ENCODE measurements at regions not wholly inside any gene's neighbourhood (a gene's known extent, or its start where the extent isn't known, plus 50 kb on each side); places are given as distances from the start of the nearest gene placed in this dataset.

DNA sequence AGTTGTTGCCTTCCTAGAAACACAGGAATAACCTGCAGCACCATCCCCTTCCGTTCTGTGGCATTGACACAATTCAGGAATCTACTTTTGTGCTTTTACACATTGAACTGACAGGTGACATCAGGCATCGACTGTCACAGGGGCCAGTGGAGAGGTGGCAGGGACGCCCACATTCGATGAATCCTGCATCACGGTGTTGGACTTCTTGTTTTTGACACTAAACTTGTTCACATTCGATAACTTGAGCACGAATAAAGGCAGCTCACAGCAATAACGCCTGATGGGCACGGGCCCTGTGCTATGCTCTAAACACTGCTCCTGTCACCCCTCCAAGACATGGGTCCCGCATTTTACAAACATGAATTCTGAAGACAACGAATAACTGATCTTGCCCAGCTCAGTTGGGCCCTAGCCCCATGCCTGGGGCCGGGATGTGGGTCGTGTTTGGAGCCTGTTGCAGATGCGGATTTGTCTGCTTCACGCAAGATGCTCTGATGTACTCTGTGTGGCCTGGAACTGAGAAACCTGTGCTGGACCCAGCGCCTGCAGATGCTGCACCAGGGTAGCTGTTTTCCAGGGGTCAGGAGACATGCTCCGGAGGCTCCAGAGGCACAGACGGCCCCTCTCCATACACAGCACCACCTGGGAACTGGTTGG, 75.7 kb downstream of the TTLL2 start:
- 87 to 90% methylated on average over 18 of the region's 18 CpGs for WGBS, 2 donors
- no peak for DNase-seq (ENCODE audit: low spot score in 2 of 2)
- Histone ChIP-seq H3K27ac (no peak overlapping the region), H3K27me3 (no peaks in the 10 kb centered on the region), H3K9me3 (no peaks in the 10 kb centered on the region), H3K4me3 (no peak overlapping the region), H3K4me1 (no peaks in the 10 kb centered on the region), H3K36me3 (no peaks in the 10 kb centered on the region)
- TF ChIP-seq EP300 (IDR thresholded peaks at IDR 0.05) (no peak), POLR2A (IDR thresholded peaks at IDR 0.05) (no peak)
- TF ChIP-seq, protein P1, sequence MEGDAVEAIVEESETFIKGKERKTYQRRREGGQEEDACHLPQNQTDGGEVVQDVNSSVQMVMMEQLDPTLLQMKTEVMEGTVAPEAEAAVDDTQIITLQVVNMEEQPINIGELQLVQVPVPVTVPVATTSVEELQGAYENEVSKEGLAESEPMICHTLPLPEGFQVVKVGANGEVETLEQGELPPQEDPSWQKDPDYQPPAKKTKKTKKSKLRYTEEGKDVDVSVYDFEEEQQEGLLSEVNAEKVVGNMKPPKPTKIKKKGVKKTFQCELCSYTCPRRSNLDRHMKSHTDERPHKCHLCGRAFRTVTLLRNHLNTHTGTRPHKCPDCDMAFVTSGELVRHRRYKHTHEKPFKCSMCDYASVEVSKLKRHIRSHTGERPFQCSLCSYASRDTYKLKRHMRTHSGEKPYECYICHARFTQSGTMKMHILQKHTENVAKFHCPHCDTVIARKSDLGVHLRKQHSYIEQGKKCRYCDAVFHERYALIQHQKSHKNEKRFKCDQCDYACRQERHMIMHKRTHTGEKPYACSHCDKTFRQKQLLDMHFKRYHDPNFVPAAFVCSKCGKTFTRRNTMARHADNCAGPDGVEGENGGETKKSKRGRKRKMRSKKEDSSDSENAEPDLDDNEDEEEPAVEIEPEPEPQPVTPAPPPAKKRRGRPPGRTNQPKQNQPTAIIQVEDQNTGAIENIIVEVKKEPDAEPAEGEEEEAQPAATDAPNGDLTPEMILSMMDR (IDR thresholded peaks at IDR 0.05), result no peak

DNA sequence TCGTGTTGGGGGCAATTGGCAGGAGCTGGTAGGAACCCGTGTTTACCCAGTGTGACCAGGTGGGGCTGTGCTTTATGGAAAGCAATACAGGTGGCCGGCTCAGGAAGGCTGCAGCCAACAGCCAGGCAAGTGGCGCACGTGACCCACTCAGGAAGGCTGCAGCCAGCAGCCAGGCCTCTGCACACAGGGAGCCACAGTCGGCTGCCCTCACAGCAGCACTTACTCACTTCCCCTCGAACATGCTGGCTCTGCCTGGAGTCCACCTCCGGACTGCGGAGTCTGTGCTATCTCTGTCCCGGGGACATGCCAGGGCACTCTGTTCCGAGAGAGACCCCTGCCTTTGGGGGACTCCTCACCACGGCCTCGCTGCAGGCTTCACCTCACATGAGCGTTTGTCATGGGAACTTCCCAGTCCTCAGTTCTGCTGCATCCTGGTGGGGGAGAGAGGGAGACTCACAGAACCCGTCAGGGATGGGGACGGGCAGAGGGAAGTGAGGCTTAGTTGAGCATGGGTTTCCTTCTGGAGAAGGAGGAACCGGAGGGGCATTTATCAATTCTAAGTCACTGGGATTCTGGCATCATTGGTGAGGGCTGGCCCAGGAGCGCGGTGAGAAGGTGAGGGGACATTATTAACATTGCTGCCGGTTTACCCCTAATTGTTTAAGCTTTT, 76.8 kb downstream of the TTLL2 start:
- no peak for DNase-seq (ENCODE audit: low spot score in 2 of 2)
- H3K4me1 ChIP-seq, result no peaks in the 10 kb centered on the region
- no peak overlapping the region for H3K27ac ChIP-seq
- no peak overlapping the region for H3K4me3 ChIP-seq
- no peaks in the 10 kb centered on the region for H3K9me3 ChIP-seq
- no peak for TF ChIP-seq POLR2A (IDR thresholded peaks at IDR 0.05)
- TF ChIP-seq EP300 (IDR thresholded peaks at IDR 0.05), result no peak
- TF ChIP-seq, protein P1 (IDR thresholded peaks at IDR 0.05), result no peak
- no peaks in the 10 kb centered on the region for H3K36me3 ChIP-seq
- H3K27me3 ChIP-seq, result no peaks in the 10 kb centered on the region
- WGBS, 2 donors, result 44 to 52% methylated on average over 16 to 17 of the region's 20 CpGs

DNA sequence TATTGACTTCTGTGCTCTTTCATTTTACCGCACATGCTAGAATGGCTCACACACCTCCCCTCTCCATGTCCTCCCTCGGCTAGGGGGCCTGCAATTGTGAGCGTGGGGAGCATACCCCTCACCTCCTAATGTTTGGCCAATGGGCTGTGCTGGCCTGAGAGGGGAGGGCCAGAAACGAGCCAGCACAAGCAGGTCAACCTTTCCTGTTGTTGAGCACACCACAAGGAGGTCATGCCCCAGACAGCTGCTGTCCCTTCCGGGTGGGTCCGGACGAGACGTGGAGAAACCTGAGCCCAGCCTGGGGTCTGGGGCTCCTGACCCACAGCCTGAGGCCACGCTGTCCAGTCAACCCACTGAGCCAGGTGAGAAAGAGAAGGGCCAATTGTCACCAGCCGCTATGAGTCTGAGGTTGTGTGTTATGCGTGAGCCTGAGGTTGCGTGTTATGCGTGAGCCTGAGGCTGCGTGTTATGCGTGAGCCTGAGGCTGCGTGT, 77.4 kb downstream of the TTLL2 start:
- 74 to 83% methylated on average over 15 to 16 of the region's 16 CpGs for WGBS, 2 donors
- no peak overlapping the region for H3K4me3 ChIP-seq
- no peak for DNase-seq (ENCODE audit: low spot score in 2 of 2)
- H3K4me1 ChIP-seq, result no peaks in the 10 kb centered on the region
- H3K27ac ChIP-seq, result no peak overlapping the region
- no peaks in the 10 kb centered on the region for H3K27me3 ChIP-seq
- TF ChIP-seq EP300 (IDR thresholded peaks at IDR 0.05) (no peak), POLR2A (IDR thresholded peaks at IDR 0.05) (no peak)
- TF ChIP-seq, protein P1 (IDR thresholded peaks at IDR 0.05), result no peak
- H3K9me3 ChIP-seq, result no peaks in the 10 kb centered on the region
- H3K36me3 ChIP-seq, result no peaks in the 10 kb centered on the region

DNA sequence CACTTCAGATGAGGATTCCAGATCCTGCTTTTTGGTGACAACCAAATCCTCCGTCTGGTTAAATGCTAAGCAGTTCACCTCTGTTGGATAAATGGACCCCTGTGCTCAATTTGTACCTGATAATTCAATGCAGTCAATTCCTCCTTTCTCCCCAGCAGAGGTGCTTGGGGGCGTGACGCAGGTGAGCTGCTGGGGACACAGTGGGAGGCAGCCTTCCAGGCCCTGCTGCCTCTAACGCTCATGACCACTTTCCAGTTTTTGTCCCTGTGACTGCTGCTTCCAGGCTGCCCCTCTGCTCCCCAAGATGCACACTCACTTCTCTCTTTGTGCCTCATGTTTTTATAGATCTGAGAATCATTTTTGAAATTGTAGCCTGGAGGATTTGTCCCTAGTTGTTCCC, 78.5 kb downstream of the TTLL2 start:
- Histone ChIP-seq H3K27ac (no peak overlapping the region), H3K36me3 (no peaks in the 10 kb centered on the region), H3K4me3 (no peak overlapping the region), H3K27me3 (no peaks in the 10 kb centered on the region), H3K4me1 (no peaks in the 10 kb centered on the region), H3K9me3 (no peaks in the 10 kb centered on the region)
- DNase-seq (ENCODE audit: low spot score in 2 of 2), result no peak
- 83 to 86% methylated on average over 4 of the region's 4 CpGs for WGBS, 2 donors
- TF ChIP-seq POLR2A (IDR thresholded peaks at IDR 0.05) (no peak), EP300 (IDR thresholded peaks at IDR 0.05) (no peak)
- TF ChIP-seq, protein P1 (IDR thresholded peaks at IDR 0.05), result no peak

DNA sequence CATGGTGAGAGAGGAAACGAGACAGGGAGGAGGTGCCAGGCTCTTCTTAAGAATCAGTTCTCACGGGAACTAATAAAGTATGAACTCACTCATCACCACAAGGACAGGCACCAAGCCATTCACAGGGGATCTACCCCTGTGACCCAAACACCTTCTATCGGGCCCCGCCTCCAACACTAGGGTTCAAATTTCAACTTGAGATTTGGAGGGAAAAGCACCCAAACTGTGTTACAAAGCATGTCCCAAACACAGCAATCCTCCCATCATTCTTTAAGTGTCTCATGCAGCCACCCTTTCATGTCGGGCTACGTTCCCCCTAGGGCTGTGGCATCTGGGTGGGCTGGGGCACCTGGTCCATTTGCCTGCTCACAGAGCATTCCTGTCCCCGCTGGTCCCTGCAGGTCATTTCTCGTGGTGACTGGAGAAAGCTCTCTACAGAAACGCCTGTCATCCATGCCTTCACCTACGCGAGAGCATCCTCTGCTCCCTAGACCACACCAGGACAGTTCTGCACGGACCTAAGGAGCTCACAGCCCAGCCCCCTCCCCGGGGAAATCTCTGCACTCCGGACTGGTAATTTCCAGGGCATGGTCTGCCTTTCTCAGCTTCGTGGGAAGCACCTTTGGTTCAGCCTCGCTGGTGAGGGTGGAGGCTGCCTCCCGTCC, 79.6 kb downstream of the TTLL2 start:
- no peaks in the 10 kb centered on the region for H3K4me1 ChIP-seq
- no peak for TF ChIP-seq EP300 (IDR thresholded peaks at IDR 0.05)
- 82 to 84% methylated on average over 17 of the region's 17 CpGs for WGBS, 2 donors

More for the DNA sequence above, 79.6 kb downstream of the TTLL2 start:
- no peaks in the 10 kb centered on the region for H3K36me3 ChIP-seq
- H3K9me3 ChIP-seq, result no peaks in the 10 kb centered on the region
- DNase-seq (ENCODE audit: low spot score in 2 of 2), result no peak
- no peaks in the 10 kb centered on the region for H3K27me3 ChIP-seq
- no peak overlapping the region for H3K27ac ChIP-seq
- H3K4me3 ChIP-seq, result no peak overlapping the region

All from tibial nerve (tissue), 4 donors.